C4-2B (cell line): ENCODE measurements at regions not wholly inside any gene's neighbourhood (a gene's known extent, or its start where the extent isn't known, plus 50 kb on each side); places are given as distances from the start of the nearest gene placed in this dataset.

Source experiments
- H3K27ac ChIP-seq: fragments of 450-650 bp; 2 replicates; pipeline ENCODE4 v1.5.1; 2017
- CTCF ChIP-seq: fragments of 450-650 bp; conservative IDR thresholded peaks from 2 replicates; pipeline ENCODE4 v1.5.1; 2017; ENCODE audit warnings: mild to moderate bottlenecking
- ZFX ChIP-seq: fragments of 450-650 bp; IDR thresholded peaks from 2 replicates; pipeline ENCODE4 v1.6.1; 2017

DNA sequence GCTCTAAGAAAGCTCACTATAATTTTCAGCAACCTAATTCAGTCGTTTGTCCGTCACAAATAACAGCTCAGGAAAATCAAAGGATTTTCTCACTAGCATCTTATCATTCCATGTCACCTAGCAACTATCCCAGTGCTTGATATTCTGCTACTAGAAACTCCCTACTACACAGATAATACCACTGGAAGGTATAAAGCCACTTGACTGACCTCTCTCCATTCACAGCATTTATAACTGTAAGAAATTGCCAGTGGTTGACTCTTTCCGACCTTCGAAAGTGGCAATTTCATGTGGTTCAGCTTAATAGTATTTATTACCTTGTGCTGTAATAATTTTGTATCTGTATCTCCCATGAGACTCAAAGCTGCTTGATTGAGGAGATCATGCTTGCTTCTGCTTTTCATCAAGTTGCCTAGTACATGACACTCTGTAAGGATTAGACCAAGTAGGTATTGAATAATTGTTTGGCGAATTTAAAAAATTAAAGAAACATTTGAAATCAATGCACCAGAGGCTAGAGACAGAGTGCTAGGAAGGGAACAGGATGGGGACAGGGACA, 79.6 kb upstream of the TACR1 start:
- TF ChIP-seq ZFX = no peak
- no peak for TF ChIP-seq CTCF
- H3K27ac ChIP-seq = no peak overlapping the region

- TF ChIP-seq ZFX (no peak), CTCF (no peak)
- no peak overlapping the region for H3K27ac ChIP-seq
These were observed 79.0 kb upstream of the TACR1 start for GRCh38 chr2:75278314-75278713.

- no peak overlapping the region for H3K27ac ChIP-seq
- no peak for TF ChIP-seq CTCF
These were observed 77.8 kb upstream of the TACR1 start for GRCh38 chr2:75277111-75277510.

GRCh38 chr2:75276093-75277029, 77.0 kb upstream of the TACR1 start:
- no peak overlapping the region for H3K27ac ChIP-seq
- TF ChIP-seq CTCF = no peak
- no peak for TF ChIP-seq ZFX

- TF ChIP-seq CTCF (no peak), ZFX (no peak)
- H3K27ac ChIP-seq = no peak overlapping the region
These were observed 75.6 kb upstream of the TACR1 start for GRCh38 chr2:75274936-75275335.

DNA sequence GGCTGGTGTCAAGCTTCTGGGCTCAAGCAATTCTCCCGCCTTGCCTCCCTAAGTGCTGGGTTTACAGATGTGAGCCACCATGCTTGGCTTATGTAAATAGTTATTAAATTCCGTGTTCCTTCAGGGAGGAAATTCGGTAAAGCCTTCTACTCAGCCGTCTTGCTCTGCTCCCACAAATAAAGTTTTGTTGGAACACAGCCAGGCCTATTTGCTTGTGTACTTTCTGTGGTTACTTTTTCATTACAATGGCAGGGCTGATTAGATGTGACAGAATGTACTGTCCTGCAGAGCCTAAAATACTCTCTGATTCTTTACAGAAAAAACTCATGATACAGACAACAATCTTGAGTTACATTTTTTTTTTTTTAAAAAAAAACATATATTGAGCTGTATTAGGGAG, 68.8 kb upstream of the TACR1 start:
- no peak overlapping the region for H3K27ac ChIP-seq
- TF ChIP-seq CTCF = no peak
- TF ChIP-seq ZFX = no peak

- no peak overlapping the region for H3K27ac ChIP-seq
- TF ChIP-seq ZFX (no peak), CTCF (no peak)
These were observed 62.6 kb upstream of the TACR1 start for GRCh38 chr2:75261923-75262322.
